ENCODE measurements at regions not wholly inside any gene's neighbourhood (a gene's known extent, or its start where the extent isn't known, plus 50 kb on each side); places are given as distances from the start of the nearest gene placed in this dataset.
A peak's percentile ranks its signal among the peaks of the same experiment; 100 is the strongest.
"Not testable (repeated sequence)": the region's sequence is repeated elsewhere in the genome, so short reads cannot be mapped to it uniquely, and the experiment has no call there.

- no peak for DNase-seq (ENCODE audit: insufficient read length, low spot score)
- FAIRE-seq, result no peak
Observed at GRCh38 chr9:83191154-83191553, 128.2 kb upstream of the RASEF start.

- FAIRE-seq, result not testable (repeated sequence)
Observed at GRCh38 chr9:83189026-83189425, 126.1 kb upstream of the RASEF start.

GRCh38 chr9:83188277-83188676 lies 125.3 kb upstream of the RASEF start:
- DNase-seq (ENCODE audit: insufficient read length, low spot score) (no peak), FAIRE-seq (no peak)

More at GRCh38 chr9:83189026-83189425, 126.1 kb upstream of the RASEF start:
- not testable (repeated sequence) for DNase-seq (ENCODE audit: insufficient read length, low spot score)

- FAIRE-seq (no peak), DNase-seq (ENCODE audit: insufficient read length, low spot score) (no peak)
Observed at GRCh38 chr9:83186155-83186737, 123.3 kb upstream of the RASEF start.

GRCh38 chr9:83185488-83186154 lies 122.7 kb upstream of the RASEF start:
- FAIRE-seq, result peak; percentile 31
- DNase-seq (ENCODE audit: insufficient read length, low spot score), result no peak

- DNase-seq (ENCODE audit: insufficient read length, low spot score) (no peak), FAIRE-seq (no peak)
Observed at GRCh38 chr9:83183621-83184020, 120.7 kb upstream of the RASEF start.

- FAIRE-seq (no peak), DNase-seq (ENCODE audit: insufficient read length, low spot score) (no peak)
Observed at GRCh38 chr9:83182071-83182470, 119.1 kb upstream of the RASEF start.

- DNase-seq (ENCODE audit: insufficient read length, low spot score) (no peak), FAIRE-seq (no peak)
Observed at GRCh38 chr9:83178717-83179116, 115.8 kb upstream of the RASEF start.

- no peak for FAIRE-seq
- DNase-seq (ENCODE audit: insufficient read length, low spot score), result no peak
Observed at GRCh38 chr9:83177747-83178146, 114.8 kb upstream of the RASEF start.

- DNase-seq (ENCODE audit: insufficient read length, low spot score) (no peak), FAIRE-seq (no peak)
Observed at GRCh38 chr9:83167126-83167525, 104.2 kb upstream of the RASEF start.

GRCh38 chr9:83166372-83166771 lies 103.4 kb upstream of the RASEF start:
- no peak for DNase-seq (ENCODE audit: insufficient read length, low spot score)
- FAIRE-seq, result no peak

GRCh38 chr9:83155733-83156132 lies 92.8 kb upstream of the RASEF start:
- no peak for FAIRE-seq
- no peak for DNase-seq (ENCODE audit: insufficient read length, low spot score)

GRCh38 chr9:83154821-83155220 lies 91.9 kb upstream of the RASEF start:
- FAIRE-seq (no peak), DNase-seq (ENCODE audit: insufficient read length, low spot score) (no peak)

- peak; percentile 10 for DNase-seq (ENCODE audit: insufficient read length, low spot score)
- peak; percentile 81 for FAIRE-seq
Observed at GRCh38 chr9:83154087-83154736, 91.3 kb upstream of the RASEF start.

- FAIRE-seq, result no peak
- no peak for DNase-seq (ENCODE audit: insufficient read length, low spot score)
Observed at GRCh38 chr9:83153030-83153429, 90.1 kb upstream of the RASEF start.

- FAIRE-seq (no peak), DNase-seq (ENCODE audit: insufficient read length, low spot score) (no peak)
Observed at GRCh38 chr9:83151627-83152137, 88.7 kb upstream of the RASEF start.

GRCh38 chr9:83147315-83148149 lies 84.6 kb upstream of the RASEF start:
- FAIRE-seq, result no peak
- DNase-seq (ENCODE audit: insufficient read length, low spot score), result no peak

GRCh38 chr9:83146325-83146724 lies 83.4 kb upstream of the RASEF start:
- DNase-seq (ENCODE audit: insufficient read length, low spot score) (no peak), FAIRE-seq (no peak)

- no peak for FAIRE-seq
Observed at GRCh38 chr9:83144492-83144891, 81.5 kb upstream of the RASEF start.

GRCh38 chr9:83142389-83142788 lies 79.4 kb upstream of the RASEF start:
- FAIRE-seq, result no peak
- no peak for DNase-seq (ENCODE audit: insufficient read length, low spot score)

More at GRCh38 chr9:83144492-83144891, 81.5 kb upstream of the RASEF start:
- DNase-seq (ENCODE audit: insufficient read length, low spot score), result no peak

- no peak for DNase-seq (ENCODE audit: insufficient read length, low spot score)
- FAIRE-seq, result no peak
Observed at GRCh38 chr9:83141887-83142286, 78.9 kb upstream of the RASEF start.
